ENCODE measurements at regions not wholly inside any gene's neighbourhood (a gene's known extent, or its start where the extent isn't known, plus 50 kb on each side); places are given as distances from the start of the nearest gene placed in this dataset.

DNA sequence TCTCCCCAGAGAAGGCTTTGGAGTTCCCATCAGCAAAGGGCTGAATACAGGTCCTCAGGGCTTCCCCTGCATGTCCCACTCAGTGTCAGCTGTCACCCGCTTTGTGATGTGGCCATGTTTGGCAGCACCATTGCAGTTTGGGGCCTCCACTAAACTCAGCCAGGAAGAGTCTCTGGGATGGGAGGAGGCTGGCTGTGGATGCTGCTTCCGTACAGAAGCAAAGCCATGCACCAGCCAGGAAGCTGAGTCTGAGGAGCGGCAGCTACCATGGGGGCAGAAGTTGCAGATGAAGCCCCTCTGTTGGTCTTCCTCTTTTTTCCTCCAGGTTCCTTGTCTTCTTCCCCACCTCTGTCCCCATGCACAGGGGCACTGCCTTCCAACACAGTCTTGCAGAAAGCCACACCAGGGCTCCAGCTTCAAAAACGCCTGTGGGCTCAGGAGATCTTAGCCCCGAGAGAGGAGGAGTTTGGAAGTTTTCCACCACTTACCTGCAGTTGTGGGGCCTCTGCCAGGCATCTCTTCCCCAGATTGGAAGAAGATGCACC lies 416.8 kb downstream of the NPHP4 start:
- Histone ChIP-seq H3K27me3 (peaks cover 0 to 22% (median 10%) of the 10 kb centered on the region in 7 donors), H3K4me3 (no peak overlapping the region), H3K4me1 (no peaks in the 10 kb centered on the region), H3K9me3 (peaks cover 0 to 9% (median 0%) of the 10 kb centered on the region in 11 donors), H3K27ac (no peak overlapping the region), H3K36me3 (no peaks in the 10 kb centered on the region)
- 77 to 78% methylated on average over 5 of the region's 5 CpGs for WGBS, 2 donors
- TF ChIP-seq, protein P1, sequence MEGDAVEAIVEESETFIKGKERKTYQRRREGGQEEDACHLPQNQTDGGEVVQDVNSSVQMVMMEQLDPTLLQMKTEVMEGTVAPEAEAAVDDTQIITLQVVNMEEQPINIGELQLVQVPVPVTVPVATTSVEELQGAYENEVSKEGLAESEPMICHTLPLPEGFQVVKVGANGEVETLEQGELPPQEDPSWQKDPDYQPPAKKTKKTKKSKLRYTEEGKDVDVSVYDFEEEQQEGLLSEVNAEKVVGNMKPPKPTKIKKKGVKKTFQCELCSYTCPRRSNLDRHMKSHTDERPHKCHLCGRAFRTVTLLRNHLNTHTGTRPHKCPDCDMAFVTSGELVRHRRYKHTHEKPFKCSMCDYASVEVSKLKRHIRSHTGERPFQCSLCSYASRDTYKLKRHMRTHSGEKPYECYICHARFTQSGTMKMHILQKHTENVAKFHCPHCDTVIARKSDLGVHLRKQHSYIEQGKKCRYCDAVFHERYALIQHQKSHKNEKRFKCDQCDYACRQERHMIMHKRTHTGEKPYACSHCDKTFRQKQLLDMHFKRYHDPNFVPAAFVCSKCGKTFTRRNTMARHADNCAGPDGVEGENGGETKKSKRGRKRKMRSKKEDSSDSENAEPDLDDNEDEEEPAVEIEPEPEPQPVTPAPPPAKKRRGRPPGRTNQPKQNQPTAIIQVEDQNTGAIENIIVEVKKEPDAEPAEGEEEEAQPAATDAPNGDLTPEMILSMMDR (IDR thresholded peaks at IDR 0.05): no peak
- intact Hi-C loops (cut with DNase I): no loop called here
- ATAC-seq: no peak
- DNase-seq: no peak

DNA sequence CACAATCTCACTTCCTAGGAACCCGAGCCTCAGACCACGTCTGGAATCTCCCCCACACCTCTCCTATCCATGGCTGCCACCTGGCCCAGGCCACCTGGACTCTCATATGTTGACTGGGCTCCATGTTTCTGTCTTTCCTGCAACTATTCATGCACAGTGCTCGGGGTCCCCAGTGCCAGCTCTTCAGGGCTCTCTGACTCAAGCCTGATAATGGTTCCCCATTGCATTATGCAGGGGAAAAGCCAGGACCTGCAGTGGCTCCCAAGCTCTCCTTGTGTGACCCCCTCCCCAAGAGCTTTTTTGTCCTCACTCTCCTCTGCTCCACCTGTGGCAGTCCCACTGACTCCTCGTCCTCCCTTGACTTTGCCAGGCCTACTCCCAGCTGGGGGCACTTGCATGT lies 417.6 kb downstream of the NPHP4 start:
- 31 to 36% methylated on average over 4 of the region's 4 CpGs for WGBS, 2 donors
- no peak for DNase-seq
- TF ChIP-seq, protein P1 (IDR thresholded peaks at IDR 0.05): no peak

DNA sequence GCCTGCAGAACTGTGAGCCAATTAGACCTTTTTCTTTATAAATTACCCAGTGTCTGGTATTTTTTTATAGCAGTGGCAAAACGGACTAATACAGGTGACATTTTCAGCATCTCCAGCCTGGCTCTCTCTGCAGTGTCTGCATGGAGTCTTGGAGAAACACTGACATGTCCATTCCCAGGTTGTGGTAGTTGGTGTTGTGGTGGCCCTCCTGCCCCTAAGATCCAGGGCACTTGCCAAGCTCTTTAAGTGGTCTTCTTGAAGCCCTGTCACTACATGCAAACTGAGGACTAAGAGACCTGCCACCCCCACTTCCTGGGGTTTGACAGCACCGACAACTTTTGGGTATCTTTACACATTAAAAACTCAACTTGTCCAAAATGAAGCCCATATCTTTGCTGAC lies 419.4 kb downstream of the NPHP4 start:
- Histone ChIP-seq H3K36me3 (no peaks in the 10 kb centered on the region), H3K9me3 (peaks cover 0 to 32% (median 9%) of the 10 kb centered on the region in 11 donors), H3K4me3 (no peak overlapping the region), H3K27ac (no peak overlapping the region), H3K27me3 (peaks cover 0 to 14% (median 7%) of the 10 kb centered on the region in 7 donors), H3K4me1 (no peaks in the 10 kb centered on the region)
- WGBS, 2 donors: 63 to 73% methylated on average over 2 of the region's 2 CpGs
- DNase-seq (no peak), ATAC-seq (no peak)
- TF ChIP-seq, protein P1 (IDR thresholded peaks at IDR 0.05): no peak
- intact Hi-C loops (cut with DNase I): no loop called here

More for the DNA sequence above, 417.6 kb downstream of the NPHP4 start:
- H3K4me1 ChIP-seq: no peaks in the 10 kb centered on the region
- intact Hi-C loops (cut with DNase I): no loop called here
- H3K4me3 ChIP-seq: no peak overlapping the region
- H3K27ac ChIP-seq: no peak overlapping the region
- H3K9me3 ChIP-seq: peaks cover 0 to 17% (median 6%) of the 10 kb centered on the region in 11 donors
- ATAC-seq: no peak
- H3K27me3 ChIP-seq: peaks cover 0 to 18% (median 7%) of the 10 kb centered on the region in 7 donors
- no peaks in the 10 kb centered on the region for H3K36me3 ChIP-seq

DNA sequence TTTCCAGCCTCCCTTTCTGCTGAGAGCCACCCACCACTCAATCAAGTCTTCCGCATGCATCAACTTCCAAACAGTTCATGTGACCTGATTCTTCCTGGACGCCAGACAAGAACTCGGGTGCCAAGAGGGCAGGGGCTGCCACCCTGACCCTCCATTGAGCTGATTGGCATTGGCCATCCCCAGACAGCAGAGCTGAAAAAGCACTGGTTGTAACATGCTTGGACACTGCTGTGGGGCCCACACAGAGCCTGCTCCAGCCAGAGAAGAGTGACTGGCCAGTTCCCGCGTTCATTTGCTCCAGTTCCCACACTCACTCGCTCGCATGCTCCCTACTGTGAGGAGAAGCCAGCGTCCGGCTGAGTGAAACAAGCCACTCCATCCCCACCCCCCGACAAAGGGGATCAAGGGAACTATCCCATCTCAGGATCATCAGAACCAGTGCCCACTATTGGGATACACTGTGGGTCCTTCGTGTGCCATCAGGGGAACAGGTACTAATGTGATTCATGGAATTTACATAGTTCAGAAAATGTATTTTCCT lies 420.3 kb downstream of the NPHP4 start:
- Histone ChIP-seq H3K27me3 (peaks cover 0 to 14% (median 7%) of the 10 kb centered on the region in 7 donors), H3K27ac (no peak overlapping the region), H3K4me3 (no peak overlapping the region), H3K9me3 (peaks cover 0 to 32% (median 9%) of the 10 kb centered on the region in 11 donors), H3K4me1 (no peaks in the 10 kb centered on the region), H3K36me3 (no peaks in the 10 kb centered on the region)
- 79 to 80% methylated on average over 11 of the region's 11 CpGs for WGBS, 2 donors
- no peak for DNase-seq
- TF ChIP-seq, protein P1 (IDR thresholded peaks at IDR 0.05): no peak
- ATAC-seq: no peak
- intact Hi-C loops (cut with DNase I): no loop called here

Measured in heart right ventricle (tissue), 16 donors.